Uterus (tissue), 2 donors: ENCODE measurements at regions not wholly inside any gene's neighbourhood (a gene's known extent, or its start where the extent isn't known, plus 50 kb on each side); places are given as distances from the start of the nearest gene placed in this dataset.

ENCODE experiments used
- POLR2A ChIP-seq, 2 donors: fragments of 450-650 bp; IDR thresholded peaks; one replicate each; pipeline ENCODE4 v1.6.1; 2016; ENCODE audit warnings: antibody characterized with exemption in 2 of 2, mild to moderate bottlenecking in 1 of 2, moderate library complexity in 1 of 2
- TF ChIP-seq, protein P1 (sequence below), 4 experiments: fragments of 200-600 bp in 2 of 4; fragments of 450-650 bp in 2 of 4; sonication (generic) in 2 of 4; IDR thresholded peaks; one replicate each; pipeline ENCODE4 v1.5.1; 2016 to 2019; ENCODE audit warnings: antibody characterized with exemption in 4 of 4, mild to moderate bottlenecking in 2 of 4, moderate library complexity in 1 of 4

DNA sequence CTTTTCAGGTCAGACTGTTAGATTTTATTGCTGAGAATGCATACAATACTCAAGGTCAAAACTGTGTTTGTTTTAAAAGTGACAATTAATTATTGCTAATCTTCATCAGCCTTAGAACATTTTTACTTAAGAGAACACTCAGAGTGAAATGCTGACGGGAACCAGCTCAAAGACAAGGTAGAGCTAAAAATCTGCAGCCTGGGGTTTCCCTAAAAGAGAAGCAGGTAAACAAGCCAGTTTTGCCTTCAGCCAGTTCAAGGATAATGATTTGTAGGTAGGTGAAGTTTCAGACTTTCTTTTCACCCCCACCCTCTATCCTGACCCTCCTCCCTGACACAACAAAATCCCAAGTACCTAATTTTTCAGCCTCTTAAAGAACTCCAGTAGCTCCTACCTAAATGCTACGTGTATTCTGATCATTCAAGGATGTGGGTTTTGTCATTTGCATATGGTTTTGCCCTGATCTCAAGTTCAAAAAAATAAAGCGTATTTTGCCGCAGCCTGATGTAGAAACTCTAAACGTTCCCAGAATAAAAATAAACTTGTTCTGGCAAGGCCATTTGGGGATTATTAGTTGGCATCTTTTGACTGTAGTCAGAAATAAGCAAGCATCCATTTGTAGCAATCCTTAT is 407.2 kb downstream of the EFNA5 start:
- TF ChIP-seq, protein P1, sequence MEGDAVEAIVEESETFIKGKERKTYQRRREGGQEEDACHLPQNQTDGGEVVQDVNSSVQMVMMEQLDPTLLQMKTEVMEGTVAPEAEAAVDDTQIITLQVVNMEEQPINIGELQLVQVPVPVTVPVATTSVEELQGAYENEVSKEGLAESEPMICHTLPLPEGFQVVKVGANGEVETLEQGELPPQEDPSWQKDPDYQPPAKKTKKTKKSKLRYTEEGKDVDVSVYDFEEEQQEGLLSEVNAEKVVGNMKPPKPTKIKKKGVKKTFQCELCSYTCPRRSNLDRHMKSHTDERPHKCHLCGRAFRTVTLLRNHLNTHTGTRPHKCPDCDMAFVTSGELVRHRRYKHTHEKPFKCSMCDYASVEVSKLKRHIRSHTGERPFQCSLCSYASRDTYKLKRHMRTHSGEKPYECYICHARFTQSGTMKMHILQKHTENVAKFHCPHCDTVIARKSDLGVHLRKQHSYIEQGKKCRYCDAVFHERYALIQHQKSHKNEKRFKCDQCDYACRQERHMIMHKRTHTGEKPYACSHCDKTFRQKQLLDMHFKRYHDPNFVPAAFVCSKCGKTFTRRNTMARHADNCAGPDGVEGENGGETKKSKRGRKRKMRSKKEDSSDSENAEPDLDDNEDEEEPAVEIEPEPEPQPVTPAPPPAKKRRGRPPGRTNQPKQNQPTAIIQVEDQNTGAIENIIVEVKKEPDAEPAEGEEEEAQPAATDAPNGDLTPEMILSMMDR (IDR thresholded peaks at IDR 0.05): no peak
- no peak for TF ChIP-seq POLR2A (IDR thresholded peaks at IDR 0.05)
